Stimulated activated CD8-positive, alpha-beta memory T cell treated with anti-CD3 and anti-CD28 coated beads, Interleukin-7, amount 100 ng/mL, for 1 hour (primary cell): ENCODE measurements at regions not wholly inside any gene's neighbourhood (a gene's known extent, or its start where the extent isn't known, plus 50 kb on each side); places are given as distances from the start of the nearest gene placed in this dataset.
"Not testable (repeated sequence)": the region's sequence is repeated elsewhere in the genome, so short reads cannot be mapped to it uniquely, and the experiment has no call there.

Source experiments
- DNase-seq, 2 donors: peaks; one replicate each; pipeline ENCODE4 v3.0.0-alpha.2; 2020; ENCODE audit warnings: low read depth in 2 of 2

DNA sequence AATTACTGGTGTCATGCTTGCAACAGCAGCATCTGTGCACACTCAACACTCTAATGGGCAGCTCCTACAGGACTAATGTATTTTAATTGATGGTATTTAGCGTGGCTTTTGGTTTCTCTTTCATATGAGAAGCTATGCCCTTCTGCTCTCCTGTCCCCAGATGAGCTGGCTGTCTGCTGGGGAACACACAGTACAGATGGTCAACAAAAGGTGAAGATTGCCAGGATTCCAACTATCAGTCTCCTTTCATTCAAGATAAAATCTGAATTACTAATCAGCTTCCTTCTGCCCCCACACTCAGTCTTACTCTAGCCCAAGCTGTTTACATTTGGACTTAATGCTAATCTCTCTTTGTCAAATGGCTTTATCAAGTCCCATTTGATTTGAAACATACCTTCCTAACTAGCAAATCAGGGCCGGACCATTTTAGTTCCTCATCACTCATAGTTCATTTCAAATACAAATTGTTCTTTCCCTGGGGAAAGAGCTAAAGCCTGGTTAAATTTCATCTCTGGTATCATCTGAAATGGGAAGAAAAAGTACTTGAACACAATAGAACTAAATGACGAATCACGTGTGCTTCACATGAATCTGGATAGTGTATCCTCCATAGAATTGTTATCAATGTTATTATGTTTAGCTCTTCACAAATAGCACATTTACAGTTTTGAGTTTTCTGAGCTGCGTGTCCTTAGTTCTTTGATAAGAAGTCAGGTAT, 988.0 kb downstream of the PCDH17 start:
- DNase-seq, result no peak

DNA sequence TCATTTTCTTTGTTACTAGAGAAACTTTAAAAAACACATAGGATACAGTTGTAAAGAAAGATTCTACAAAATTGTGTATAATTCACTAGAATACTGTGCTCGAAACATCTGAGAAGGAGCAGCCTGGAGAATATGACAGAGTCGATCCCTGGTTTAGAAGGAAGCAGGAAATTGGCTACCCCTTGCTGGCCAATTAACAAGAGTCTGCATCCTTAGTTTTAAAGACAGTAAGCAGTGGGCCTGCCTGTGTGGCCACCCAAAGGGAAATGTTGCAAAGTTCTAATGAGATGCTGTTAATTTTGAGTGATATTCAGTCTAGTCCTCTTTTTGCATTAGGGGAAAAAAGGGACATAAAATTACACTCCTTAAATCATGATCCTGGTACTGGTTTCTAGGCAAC, 988.6 kb downstream of the PCDH17 start:
- DNase-seq, result no peak

DNA sequence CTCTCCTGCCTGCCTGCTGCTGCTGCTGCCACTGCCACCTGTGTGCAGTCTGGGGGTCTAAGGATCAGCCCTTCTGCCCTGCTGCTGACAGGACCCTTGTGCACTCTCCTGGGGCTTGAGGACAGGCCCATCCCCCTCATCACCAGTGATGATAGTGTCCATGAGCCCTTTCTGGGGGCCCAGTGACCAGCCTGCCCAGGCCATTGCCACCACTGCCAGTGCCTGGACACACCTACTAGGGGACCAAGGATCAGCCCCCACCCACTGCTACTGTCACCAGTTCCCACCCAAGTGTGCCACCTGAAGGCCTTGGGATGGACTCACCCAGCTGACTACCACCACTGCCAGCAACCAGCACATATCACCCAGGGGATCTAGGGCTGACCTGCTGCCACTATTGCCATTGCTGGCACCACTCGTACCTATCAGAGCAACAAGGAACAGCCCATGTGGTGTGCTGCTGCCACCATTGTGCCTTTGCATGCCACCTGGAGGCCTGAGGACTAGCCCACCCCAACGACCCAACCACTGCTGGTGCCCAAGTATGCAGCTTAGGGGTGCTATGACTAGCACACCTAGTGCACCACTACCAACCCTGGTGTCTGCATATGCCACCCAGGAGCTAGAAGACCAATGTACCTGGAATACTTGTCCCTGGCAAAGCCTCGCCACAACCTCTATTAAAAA, 994.3 kb downstream of the PCDH17 start:
- DNase-seq, result no peak

DNA sequence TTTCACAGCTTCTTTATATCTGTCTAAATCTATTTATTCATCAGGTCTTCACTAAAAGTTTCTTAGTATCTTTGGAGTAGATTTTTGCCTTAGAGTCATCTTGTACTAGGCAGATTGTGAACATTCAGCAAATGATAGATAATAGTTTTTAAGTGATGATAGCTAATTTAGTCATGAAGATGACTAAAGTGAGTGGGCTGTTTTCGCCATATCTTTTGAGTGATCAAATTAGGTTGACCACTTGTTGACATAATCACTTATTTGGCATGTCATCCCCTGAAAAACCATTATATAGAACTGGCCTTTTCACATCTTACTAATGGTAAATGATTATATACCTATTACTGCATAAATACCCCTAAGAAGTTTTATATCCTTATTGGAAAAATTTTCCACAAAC, 999.2 kb downstream of the PCDH17 start:
- DNase-seq, result no peak

DNA sequence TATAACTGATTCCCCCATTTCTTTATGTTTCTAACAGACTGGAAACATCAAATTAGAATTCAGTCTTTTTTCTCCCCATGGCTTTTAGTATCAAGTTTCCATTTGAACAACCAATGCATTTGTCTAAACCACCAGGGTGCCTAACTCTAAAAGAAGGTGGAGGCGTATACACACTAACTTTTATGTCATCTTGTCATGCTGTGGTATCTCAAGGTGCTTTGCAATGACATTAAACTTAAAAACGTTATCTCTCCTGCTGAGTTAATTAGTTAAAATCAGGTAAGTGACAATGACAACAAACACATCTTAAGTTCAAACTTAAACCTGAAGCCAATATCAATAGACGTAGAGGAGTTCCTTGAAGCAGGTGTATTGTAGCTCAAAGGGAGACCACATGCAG, 1001.7 kb downstream of the PCDH17 start:
- no peak for DNase-seq

DNA sequence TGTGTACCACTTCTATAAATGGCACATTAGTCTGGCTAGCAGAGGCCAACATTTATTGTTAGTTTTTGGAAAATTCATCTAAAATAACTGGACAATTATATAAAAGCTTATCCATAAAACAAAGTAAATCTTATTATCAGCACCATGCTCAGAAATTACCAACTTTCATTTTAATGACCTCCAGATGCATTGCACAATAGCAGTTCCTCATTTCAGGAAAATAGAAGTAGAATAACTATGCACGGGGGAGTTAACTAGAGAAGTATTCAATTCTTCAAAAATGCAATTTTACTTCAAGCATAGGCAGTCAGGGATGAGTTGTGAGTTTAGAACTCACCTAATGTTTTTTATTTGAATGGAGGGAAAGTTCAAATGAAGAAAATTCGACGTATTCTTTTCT, 1023.5 kb downstream of the PCDH17 start:
- DNase-seq, result no peak

DNA sequence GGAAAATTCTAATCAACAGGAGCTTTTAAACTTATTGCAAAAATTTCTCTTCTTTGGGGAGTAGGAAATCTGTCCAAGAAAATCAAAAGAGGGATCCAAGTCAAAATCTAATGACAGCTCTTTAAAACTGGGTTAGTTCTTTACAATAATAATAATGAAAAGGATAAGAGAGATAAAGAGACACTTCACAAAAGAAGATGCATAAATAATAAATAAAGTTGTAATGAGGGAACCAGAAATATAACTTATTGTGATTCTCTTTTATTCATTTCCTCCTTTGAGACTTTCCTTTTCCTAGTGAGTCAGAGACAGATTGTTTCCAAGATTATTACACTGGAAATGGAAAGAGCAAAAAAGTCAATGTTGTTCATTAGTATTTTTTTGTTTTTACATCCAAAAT, 1029.3 kb downstream of the PCDH17 start:
- DNase-seq, result no peak

DNA sequence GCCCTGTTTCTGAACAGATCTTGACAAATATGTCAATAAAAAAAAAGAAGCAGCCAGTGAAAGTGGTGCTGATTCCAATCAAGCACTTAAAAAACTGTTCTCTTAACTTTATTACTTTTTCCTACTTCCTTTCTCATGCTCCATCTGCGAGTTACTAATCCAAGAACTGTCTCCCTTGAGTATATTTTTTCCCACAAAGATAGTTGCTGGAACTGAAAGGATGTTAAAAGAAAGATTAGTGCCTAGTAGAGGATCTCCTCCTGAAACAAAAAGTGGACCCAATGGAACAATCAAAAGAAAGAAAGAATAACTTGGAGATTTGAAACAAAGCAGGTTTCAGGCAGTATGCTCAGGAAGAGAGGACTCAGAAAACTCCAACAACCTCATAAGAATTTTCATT, 1034.8 kb downstream of the PCDH17 start:
- no peak for DNase-seq

DNA sequence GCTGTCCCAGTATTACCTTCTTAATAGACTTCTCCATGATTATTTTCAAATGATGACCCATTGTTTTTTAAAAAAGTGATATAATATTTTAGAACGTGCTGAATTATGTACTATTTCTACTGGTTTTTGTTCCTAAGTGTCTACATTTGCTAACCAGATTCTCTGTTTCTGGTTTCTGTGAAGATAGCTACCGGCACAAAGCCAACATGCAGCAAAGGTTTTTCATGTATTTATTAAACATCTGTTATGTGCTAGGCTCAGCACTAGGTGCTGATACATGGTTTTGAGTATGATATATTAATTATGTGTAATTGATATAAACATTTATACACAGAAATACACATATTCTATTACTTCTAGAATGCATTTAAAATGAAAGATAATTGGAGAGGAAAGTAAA, 1035.6 kb downstream of the PCDH17 start:
- DNase-seq, result no peak

DNA sequence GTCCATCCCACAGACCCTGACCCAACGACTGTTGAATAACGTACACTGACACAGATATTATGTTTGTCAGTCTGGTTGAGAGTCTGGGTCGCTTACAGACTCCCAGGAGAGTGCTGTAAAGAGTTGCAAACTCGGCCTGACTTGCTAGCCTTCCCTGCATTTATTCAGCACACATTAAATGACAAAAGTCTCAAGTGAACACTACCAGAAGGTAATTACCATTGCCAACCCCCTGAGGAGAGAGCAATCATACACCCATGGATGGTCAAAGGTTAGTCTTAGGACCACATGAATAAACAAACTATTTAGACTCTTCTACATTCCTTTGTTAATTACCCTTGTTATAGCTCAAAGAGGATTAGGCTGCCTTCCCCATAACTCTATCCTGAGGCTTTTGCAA, 1048.6 kb downstream of the PCDH17 start:
- no peak for DNase-seq

DNA sequence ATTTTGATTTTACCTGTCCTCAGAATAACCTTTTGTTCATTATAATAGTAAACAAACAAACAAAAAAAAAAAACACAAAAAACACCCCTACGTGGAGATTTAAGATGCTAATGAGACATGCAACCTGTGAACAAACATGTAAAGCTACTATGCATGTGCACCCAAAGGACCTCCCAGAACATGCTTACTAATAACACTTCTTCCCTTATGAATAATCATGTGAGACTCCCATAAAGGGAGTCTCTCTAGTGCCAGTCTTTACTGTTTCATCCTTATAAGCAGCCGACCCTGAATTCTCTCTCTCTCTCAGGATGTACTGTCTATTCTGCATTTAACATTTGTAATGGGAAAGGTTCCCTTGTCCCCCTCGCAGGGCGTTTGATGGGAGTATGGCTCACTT, 1051.1 kb downstream of the PCDH17 start:
- no peak for DNase-seq

DNA sequence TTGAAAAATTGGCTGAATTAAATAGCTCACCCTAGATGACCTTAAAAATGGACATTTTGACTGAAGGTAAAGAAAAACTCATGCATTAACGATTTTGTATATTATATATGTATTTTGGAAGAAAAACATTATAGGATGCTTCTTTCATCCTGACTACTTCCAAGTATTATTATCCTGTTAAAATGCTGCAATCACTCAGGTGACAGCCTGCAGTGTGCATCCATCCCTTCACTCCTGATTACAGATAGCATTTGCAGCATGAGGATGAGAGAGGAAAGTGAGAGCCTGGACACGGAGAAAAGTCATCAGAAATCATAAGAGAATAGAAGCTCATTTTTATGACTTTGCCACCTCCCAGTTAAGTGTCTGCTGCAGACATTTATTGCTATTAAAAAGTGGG, 1055.6 kb downstream of the PCDH17 start:
- DNase-seq, result no peak

DNA sequence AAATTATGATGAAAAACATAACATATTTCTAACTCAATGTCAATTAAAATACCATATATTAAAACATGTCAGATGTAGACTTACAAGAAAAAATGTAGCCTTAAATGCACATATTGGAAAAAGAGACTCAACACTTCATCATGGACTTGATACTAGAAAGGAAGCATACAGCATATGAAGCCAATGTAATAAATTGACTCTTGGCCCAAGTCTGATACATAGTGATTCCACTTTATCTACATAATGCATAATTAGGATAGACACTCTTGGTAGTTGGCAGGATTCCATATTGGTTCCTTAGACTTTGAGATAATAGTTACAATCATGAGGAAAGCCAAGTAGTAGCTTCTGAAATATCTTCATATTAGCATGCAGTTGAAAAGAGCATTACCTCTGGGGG, 1067.0 kb downstream of the PCDH17 start:
- no peak for DNase-seq

DNA sequence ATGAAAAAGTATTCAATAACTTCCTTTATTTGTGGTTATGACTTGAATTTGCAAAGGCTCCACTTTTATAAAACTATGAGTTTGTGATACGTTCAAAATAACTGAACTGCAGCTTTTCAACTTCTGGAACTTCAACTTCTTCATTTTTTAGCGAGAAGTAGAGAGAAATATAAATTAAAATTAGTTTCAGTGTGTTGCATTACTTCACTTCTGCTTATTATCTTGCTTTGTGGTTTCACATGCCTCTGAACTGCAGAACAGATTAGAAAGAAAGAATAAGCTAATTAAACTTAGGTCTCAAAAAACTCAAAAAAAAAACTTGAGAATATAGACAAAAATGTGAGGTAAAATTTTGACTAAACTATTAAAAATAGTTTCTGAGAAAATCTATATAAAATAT, 1073.4 kb downstream of the PCDH17 start:
- DNase-seq, result no peak

DNA sequence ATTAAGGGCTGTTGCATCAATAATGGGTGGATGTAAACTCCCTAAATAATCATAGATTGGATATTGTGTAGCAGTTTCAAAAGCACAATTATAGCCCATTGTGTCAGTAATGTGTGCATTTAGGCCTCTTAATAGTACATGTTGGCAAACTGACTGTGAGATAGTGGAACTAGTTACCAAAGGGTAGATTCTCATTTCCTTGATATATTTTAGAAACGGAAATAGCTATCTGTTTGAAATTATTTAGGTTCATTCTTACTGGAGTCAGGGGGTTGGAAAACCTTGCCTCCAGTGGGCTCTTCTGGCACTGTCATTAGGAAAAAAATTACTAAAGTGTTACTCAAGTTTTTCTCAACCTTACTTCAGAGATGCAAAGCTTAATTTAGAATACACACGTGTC, 1074.9 kb downstream of the PCDH17 start:
- DNase-seq, result no peak

DNA sequence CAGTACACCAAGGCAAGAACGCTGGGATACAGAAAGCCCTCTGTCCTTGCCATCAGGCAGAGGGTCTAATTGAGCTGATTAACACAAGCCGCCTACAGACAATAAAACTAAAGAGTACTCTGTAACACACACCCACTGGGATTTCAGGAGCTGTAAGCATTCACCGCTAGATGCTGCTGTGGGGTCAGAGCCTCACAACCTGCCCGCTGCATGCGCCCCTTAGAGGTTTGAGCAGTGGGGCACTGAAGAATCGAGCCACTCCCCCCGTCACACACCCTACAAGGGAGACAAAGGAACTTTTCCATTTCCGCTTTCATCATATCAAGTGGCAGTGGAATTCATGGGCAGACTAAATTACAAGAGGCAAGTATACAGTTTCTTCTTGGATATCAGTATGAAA, 1080.6 kb downstream of the PCDH17 start:
- no peak for DNase-seq

DNA sequence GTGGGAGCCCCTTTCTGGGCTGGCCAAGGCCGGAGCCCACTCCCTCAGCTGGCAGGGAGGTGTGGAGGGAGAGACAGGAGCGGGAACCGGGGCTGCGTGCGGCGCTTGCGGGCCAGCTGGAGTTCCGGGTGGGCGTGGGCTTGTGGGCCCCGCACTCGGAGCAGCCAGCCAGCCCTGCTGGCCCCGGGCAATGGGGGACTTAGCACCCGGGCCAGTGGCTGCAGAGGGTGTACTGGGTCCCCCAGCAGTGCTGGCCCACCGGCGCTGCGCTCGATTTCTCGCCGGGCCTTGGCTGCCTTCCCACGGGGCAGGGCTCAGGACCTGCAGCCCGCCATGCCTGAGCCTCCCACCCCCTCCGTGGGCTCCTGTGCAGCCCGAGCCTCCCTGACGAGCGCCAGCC, 1082.5 kb downstream of the PCDH17 start:
- DNase-seq, result not testable (repeated sequence)

DNA sequence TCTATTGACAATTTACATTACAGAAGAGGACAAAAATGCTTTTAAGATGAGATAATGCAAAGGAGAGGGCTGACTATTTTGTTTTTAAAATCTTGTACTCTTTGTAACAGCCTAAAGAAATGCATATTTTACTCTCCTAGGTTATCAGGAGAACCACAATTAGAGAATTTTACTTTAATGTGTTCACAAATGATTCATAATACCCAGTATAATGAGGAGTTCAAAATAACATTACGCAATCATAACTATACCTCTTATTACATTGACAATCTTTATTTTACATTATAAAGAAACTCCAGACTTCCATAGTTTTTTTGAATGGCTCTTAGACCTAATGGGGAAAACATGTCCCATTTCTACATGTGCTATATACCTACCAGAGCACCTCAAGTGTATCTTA, 1089.7 kb downstream of the PCDH17 start:
- no peak for DNase-seq

DNA sequence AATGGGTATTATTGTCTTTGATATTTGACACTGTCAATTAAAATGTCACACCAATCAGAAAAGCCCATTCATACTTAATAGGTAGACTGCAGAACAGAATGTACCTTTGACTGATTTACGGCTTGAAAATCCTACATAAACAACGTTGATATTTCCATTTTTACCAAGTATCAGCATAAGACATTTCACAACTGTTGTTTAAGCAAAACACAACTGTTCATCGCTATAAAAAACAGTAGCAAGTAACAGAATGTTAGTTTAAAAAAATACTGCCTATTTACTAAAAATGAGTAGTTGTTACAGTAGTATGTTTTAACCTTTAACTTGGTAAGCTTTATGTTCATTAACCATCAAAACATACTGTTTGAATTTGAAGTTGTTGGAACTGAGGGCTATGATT, 1096.6 kb downstream of the PCDH17 start:
- no peak for DNase-seq

DNA sequence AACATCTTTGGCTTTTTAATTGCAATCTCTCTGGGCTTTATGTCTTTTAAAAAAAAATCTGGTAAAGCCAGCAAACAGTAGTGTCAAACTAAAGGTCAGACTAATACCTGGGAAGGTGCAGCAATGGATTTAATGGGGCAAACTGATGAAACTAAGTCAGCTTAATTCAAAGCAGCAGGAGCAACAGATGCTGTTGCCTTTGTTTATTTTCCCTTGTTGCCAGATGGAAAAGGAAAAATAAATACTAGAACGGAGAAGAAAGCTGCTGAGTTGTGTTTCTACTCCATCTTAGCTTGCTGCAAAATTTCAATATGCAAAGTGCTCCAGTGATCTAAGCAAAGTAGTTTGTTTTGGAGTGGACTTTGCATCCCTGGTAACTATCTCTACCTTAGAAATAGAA, 1097.8 kb downstream of the PCDH17 start:
- DNase-seq, result no peak

DNA sequence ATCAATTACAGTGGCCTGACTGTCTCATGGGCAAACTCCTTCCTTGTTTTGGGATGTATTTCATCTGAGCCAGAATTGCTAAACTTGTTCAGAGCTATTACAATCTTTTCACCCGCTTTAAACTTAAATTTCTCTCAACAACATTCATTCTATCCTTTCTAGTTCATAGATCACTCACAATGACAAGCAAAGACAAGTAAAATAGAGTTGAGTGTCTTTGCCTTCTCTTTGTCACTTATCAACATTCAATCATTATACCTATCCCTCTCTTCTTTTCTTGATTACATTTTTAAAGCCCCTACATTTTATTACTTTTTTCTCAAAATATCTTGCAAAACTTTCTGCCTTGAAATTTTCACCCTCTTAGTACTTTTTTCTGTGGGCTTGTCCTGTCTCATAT, 1113.1 kb downstream of the PCDH17 start:
- no peak for DNase-seq

DNA sequence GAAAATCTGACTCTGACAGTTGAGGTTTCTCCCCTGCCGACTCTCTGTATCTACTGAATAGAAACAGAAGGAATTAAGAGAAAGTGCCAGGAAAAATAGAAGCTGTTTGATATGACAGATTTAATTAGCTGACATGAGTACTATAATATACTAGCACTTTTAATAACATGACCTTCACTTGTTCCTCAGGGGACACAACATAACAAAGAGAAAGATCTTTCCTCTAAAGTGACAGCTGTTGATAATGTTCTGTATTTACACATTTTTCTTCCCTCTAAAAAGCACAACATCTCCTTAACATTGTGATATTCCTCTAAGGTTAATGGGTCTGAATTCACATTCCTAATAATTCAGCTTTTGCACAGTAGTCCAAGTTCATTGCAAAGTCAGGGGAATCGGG, 1136.0 kb downstream of the PCDH17 start:
- DNase-seq, result no peak

DNA sequence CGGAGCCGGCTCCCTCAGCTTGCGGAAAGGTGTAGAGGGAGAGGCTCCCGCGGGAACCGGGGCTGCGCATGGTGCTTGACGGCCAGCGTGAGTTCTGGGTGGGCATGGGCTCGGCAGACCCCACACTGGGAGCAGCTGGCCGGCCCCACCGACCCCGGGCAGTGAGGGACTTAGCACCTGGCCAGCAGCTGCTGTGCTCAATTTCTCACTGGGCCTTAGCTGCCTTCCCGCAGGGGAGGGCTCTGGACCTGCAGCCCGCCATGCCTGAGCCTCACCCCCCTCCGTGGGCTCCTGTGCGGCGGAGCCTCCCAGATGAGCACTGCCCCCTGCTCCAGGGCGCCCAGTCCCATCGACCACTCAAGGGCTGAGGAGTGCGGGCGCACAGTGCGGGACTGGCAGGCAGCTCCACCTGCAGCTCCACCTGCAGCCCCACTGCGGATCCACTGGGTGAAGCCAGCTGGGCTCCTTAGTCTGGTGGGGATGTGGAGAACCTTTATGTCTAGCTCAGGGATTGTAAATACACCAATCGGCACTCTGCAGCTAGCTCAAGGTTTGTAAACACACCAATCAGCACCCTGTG, 1141.8 kb downstream of the PCDH17 start:
- DNase-seq, result no peak
